Panc1 (cell line): ENCODE measurements at regions not wholly inside any gene's neighbourhood (a gene's known extent, or its start where the extent isn't known, plus 50 kb on each side); places are given as distances from the start of the nearest gene placed in this dataset.

Source experiments
- CTCF ChIP-seq: fragments of 450-650 bp; IDR thresholded peaks from 2 replicates; pipeline ENCODE4 v1.5.1; 2017; ENCODE audit warnings: mild to moderate bottlenecking
- POLR2AphosphoS5 ChIP-seq: IDR thresholded peaks from 2 replicates; pipeline ENCODE4 v1.6.1; 2012; ENCODE audit warnings: mild to moderate bottlenecking, low read depth, low read length, moderate library complexity
- REST ChIP-seq, 2 experiments: IDR thresholded peaks; 2 replicates each; pipeline ENCODE4 v1.6.1; 2011 to 2012; ENCODE audit warnings: low read depth in 2 of 2, control low read depth in 1 of 2, low read length in 1 of 2, mild to moderate bottlenecking in 1 of 2, moderate library complexity in 1 of 2; ENCODE audit not compliant: insufficient read depth in 1 of 2
- SIN3A ChIP-seq: IDR thresholded peaks from 2 replicates; pipeline ENCODE4 v1.6.1; 2012; ENCODE audit warnings: low read depth, mild to moderate bottlenecking, low read length, moderate library complexity, borderline replicate concordance; ENCODE audit not compliant: insufficient read depth
- TCF7L2 ChIP-seq: IDR thresholded peaks from 2 replicates; pipeline ENCODE4 v1.6.1; 2011; ENCODE audit warnings: mild to moderate bottlenecking, low read depth, low read length, inconsistent platforms

- TF ChIP-seq REST (IDR thresholded peaks at IDR 0.05; ENCODE audit: insufficient read depth in 1 of 2, low read depth in 2 of 2, low read length in 1 of 2) (no peak), TCF7L2 (no peak), CTCF (no peak), POLR2AphosphoS5 (no peak), SIN3A (no peak)
These were observed 252.8 kb upstream of the RORA start for GRCh38 chr15:61481886-61482285.
